ENCODE measurements at regions not wholly inside any gene's neighbourhood (a gene's known extent, or its start where the extent isn't known, plus 50 kb on each side); places are given as distances from the start of the nearest gene placed in this dataset.
"Not testable (repeated sequence)": the region's sequence is repeated elsewhere in the genome, so short reads cannot be mapped to it uniquely, and the experiment has no call there.

GRCh38 chr4:8972635-8973034, 101.0 kb upstream of the HMX1 start:
- not testable (repeated sequence) for DNase-seq

DNA sequence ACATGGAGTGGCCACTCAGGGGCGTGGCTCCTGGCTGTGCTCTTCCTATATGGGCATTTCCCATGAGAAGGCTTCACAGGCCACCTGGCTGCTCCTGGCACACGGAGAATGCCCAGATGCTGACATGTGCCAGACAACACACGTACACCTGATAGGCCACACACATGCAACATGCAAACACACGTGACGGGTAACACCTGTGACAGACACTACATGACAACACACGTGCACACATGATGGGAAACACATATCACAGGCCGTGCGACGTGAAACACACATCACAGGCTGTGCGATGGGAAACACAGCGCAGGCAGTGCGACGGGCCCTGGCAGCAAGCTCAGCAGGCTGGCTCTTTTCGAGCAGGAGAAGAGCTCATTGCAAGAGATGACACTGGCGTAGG, 94.3 kb upstream of the HMX1 start:
- not testable (repeated sequence) for DNase-seq

- not testable (repeated sequence) for DNase-seq
Observed at GRCh38 chr4:8964201-8964788, 92.7 kb upstream of the HMX1 start.

DNA sequence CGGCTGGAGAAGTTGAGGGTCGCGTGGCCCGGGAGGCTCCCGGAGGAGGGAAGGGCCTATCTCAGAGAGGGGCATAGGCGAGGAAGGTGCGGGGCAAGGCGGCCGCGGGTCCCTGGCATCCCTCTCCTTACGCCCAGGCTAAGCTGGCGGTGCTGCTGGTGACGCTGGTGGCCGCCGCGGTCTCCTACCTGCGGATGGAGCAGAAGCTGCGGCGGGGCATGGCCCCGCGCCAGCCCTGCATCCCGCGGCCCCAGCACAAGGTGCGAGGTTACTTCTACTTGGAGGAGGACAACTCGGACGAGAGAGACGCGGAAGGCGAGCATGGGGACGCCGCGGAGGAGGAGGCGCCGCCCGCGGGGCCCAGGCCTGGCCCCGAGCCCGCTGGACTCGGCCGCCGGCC, 91.9 kb upstream of the HMX1 start:
- not testable (repeated sequence) for DNase-seq

DNA sequence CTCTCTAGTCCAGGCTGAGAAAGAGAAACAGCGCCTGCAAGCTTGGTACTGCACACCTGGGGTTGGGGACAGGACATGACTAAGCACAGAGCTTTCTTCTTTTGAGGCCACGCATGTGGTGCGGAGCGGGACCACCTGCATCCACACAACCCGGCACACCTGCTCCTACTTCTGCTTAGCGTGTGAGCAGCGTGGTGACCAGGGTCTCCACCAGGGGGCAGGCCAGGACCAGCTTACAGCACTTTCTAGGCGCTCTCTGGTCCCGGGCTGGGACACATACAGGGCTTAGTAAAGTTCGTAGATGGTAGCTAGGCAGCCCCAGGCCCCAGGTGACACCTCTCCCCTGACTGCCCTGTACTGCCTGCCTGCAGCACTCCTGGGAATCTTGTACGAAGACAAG, 89.7 kb upstream of the HMX1 start:
- DNase-seq = not testable (repeated sequence)

GRCh38 chr4:8959471-8959870, 87.8 kb upstream of the HMX1 start:
- DNase-seq = not testable (repeated sequence)

GRCh38 chr4:8954001-8954400, 82.4 kb upstream of the HMX1 start:
- not testable (repeated sequence) for DNase-seq

- DNase-seq = not testable (repeated sequence)
Observed at GRCh38 chr4:8952791-8953190, 81.2 kb upstream of the HMX1 start.

GRCh38 chr4:8952109-8952508, 80.5 kb upstream of the HMX1 start:
- DNase-seq = not testable (repeated sequence)

- DNase-seq = not testable (repeated sequence)
Observed at GRCh38 chr4:8945506-8945905, 73.9 kb upstream of the HMX1 start.

- not testable (repeated sequence) for DNase-seq
Observed at GRCh38 chr4:8943367-8943766, 71.7 kb upstream of the HMX1 start.

DNA sequence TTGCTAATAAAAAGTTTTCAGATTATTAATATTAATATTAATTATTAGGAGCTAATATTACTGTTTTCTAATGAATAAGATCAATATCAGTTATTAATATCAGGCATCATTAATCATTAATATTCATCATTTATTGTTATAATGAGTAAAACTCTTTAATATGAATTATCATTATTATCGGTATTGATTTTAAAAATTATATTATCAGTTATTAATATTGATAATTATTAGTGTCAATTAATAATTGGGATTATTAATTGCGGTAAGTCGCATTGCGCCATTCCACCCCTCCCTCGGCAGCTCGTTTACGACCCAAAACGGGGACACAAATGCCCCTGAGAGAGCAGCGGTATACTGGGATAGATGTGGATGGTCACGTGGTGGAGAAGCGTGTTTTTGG, 70.4 kb upstream of the HMX1 start:
- DNase-seq = not testable (repeated sequence)

- not testable (repeated sequence) for DNase-seq
Observed at GRCh38 chr4:8941492-8941805, 69.8 kb upstream of the HMX1 start.

DNA sequence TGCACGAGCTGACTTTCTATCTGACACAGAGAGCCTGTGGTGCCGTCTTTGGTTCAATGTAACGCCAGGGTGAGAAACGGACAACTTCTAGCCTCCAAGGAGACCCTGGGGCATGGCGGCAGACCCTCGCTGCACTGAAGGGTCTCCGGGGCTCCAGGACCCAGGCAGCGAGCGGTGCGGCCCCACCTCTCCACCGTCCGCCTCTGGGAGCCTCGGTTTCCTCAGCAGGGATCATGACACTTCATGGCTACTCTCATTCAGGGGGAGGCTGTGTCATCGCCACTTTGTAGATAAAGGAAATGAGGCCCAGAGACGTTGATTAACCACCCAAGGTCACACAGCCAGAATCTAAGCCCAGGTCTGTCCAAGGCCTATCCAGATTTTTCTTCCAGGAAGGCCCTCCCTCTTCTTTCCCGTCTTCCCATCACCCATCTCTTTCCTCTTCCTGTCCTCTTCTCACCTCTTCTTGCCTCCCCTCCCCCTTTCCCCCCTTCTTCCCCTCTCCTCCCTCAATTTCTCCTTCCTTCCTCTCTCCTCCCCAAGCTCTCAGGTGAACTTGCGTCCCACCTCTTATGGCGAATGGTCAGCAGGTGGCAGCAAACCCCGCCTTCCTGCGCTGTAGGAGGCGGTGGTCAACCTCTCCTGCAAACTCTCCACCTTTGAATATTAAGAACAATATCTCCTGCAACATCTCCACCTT, 69.3 kb upstream of the HMX1 start:
- no peak for DNase-seq

DNA sequence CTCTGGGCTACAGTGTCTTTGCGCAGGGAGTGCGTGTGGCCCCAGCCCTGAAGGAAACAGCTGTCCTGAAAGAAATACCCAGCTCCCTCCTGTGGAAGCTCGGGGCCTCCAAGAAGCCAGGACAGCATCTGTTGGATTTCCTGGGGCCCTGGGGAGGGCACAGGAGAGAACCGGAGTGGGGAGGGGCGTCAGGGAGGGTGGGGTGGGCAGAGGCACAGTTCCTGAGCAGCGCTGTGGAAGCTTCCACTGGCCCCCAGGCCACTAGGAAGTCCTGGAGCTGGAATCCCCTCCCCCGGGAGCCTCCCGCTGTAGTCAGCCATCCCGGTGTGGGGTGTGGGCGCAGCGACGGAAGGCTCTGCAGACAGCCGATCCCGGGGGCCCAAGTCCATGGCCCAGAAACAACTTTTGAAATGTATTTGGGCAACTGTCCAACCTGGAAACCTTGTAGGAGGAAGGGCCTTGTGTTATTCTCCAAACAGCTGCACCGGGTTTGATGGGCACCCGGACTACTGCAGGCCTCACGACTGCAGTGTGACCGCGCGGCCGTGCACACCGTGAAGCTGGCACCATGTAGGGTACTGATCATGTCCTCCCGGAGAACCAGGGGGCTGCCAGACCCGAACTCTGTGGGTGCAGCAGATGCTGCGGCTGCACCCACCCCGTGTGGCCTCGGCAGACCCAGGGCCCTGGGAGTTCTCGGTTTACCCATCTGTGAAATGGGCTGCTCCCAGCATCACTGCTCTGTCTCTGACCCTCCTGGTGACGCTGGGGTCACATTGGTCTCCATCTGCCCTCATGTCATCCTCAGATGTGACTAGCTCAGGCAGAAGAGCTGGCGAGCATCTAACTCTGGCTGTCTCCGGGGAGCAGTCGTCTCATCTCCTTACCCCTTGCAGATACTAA, 68.5 kb upstream of the HMX1 start:
- DNase-seq = no peak

- no peak for DNase-seq
Observed at GRCh38 chr4:8939160-8939839, 67.7 kb upstream of the HMX1 start.

DNA sequence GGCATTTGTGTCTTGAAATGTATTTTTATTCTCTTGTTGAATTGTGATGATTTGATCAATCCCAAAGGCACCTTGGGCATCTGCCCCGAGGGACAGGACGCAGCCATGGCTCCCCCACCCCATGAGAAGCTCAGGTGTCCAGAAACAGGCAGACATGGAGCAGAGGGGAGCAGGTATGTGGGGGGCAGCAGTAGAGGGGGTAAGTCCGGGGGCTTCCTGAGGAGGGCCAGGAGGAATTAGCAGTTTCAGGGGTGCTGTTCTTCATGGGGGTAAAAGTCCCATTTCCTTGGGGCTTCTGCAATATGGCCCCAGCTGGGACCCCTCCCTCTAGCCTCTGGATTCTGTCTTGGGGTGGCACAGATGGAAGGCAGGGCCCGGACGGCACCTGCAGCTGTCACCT, 67.0 kb upstream of the HMX1 start:
- no peak for DNase-seq

DNA sequence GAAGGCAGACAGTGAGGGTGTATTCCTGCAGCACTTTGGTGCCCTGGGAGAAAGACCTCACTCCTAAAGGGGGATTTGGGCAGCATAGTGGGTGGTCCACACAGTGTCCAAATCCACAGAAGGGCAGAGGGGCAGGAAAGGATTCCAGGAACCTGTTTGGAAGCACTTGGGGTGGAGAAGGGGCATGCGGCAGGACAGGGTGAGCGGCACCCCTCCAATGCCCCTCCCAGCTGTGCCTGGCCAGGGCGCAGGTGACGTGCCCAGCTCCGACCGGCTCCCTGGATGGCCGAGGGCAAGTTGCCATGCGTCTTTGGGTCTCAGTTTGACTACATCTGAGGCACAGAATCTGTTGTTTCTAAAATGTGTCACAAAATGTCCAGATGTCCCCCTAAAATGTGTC, 66.5 kb upstream of the HMX1 start:
- DNase-seq = no peak

- no peak for DNase-seq
Observed at GRCh38 chr4:8932884-8933283, 61.2 kb upstream of the HMX1 start.

- no peak for DNase-seq
Observed at GRCh38 chr4:8928074-8928473, 56.4 kb upstream of the HMX1 start.

- DNase-seq = no peak
Observed at GRCh38 chr4:8922481-8922880, 50.8 kb upstream of the HMX1 start.

- DNase-seq = no peak
Observed at GRCh38 chr4:8921465-8921864, 49.8 kb upstream of the HMX1 start.
